SK-N-SH treated with all-trans-retinoic acid at 6 μM for 48 hours (cell line): ENCODE measurements at regions not wholly inside any gene's neighbourhood (a gene's known extent, or its start where the extent isn't known, plus 50 kb on each side); places are given as distances from the start of the nearest gene placed in this dataset.

Experiments used
- ATAC-seq: fragments of 200-7000 bp; cut with Tn5 transposase; 3 replicates; pipeline ENCODE4 v1.9.1; 2020; ENCODE audit warnings: mild to moderate bottlenecking, moderate library complexity
- ARNTL ChIP-seq: fragments of 450-650 bp; formaldehyde crosslinking; IDR thresholded peaks from 2 replicates; pipeline ENCODE4 v1.5.0; 2020; ENCODE audit warnings: low read depth, mild to moderate bottlenecking, moderate library complexity, borderline replicate concordance
- BACH2 ChIP-seq: fragments of 250-450 bp; sonication (Bioruptor Pico); IDR thresholded peaks from 2 replicates; pipeline ENCODE4 v1.9.0; 2021; ENCODE audit warnings: mild to moderate bottlenecking, borderline replicate concordance
- CSDC2 ChIP-seq: fragments of 250-450 bp; sonication (Bioruptor Pico); IDR thresholded peaks from 2 replicates; pipeline ENCODE4 v1.5.0; 2020; ENCODE audit warnings: mild to moderate bottlenecking, moderate library complexity
- CSRNP3 ChIP-seq: fragments of 250-450 bp; sonication (Bioruptor Pico); IDR thresholded peaks from 2 replicates; pipeline ENCODE4 v1.5.1; 2021; ENCODE audit warnings: mild to moderate bottlenecking, moderate library complexity
- ESRRG ChIP-seq: fragments of 250-450 bp; sonication (Bioruptor Pico); IDR thresholded peaks from 2 replicates; pipeline ENCODE4 v1.6.1; 2021; ENCODE audit warnings: mild to moderate bottlenecking
- GLIS3 ChIP-seq: fragments of 250-450 bp; sonication (Bioruptor Pico); IDR thresholded peaks from 2 replicates; pipeline ENCODE4 v1.5.0; 2020; ENCODE audit warnings: mild to moderate bottlenecking, moderate library complexity
- ISL1 ChIP-seq: fragments of 250-450 bp; sonication (Bioruptor Pico); IDR thresholded peaks from 2 replicates; pipeline ENCODE4 v2.1.2; 2022; ENCODE audit warnings: mild to moderate bottlenecking, moderate library complexity
- OSR1 ChIP-seq: fragments of 250-450 bp; sonication (Bioruptor Pico); IDR thresholded peaks from 2 replicates; pipeline ENCODE4 v1.8.0; 2022; ENCODE audit warnings: moderate library complexity, mild to moderate bottlenecking, inconsistent platforms
- PATZ1 ChIP-seq: fragments of 250-450 bp; sonication (Bioruptor Pico); IDR thresholded peaks from 2 replicates; pipeline ENCODE4 v1.8.0; 2020; ENCODE audit warnings: mild to moderate bottlenecking, moderate library complexity, borderline replicate concordance
- RARB ChIP-seq: fragments of 250-450 bp; sonication (Bioruptor Pico); IDR thresholded peaks from 2 replicates; pipeline ENCODE4 v1.8.0; 2021; ENCODE audit warnings: mild to moderate bottlenecking, moderate library complexity
- SNAI2 ChIP-seq: fragments of 250-450 bp; sonication (Bioruptor Pico); IDR thresholded peaks from 2 replicates; pipeline ENCODE4 v1.5.0; 2020; ENCODE audit warnings: mild to moderate bottlenecking, moderate library complexity
- TCF4 ChIP-seq: fragments of 250-450 bp; sonication (Bioruptor Pico); IDR thresholded peaks from 2 replicates; pipeline ENCODE4 v1.8.0; 2021; ENCODE audit warnings: mild to moderate bottlenecking, moderate library complexity, borderline replicate concordance
- TOX ChIP-seq: fragments of 250-450 bp; sonication (Bioruptor Pico); IDR thresholded peaks from 2 replicates; pipeline ENCODE4 v1.8.0; 2021; ENCODE audit warnings: mild to moderate bottlenecking, moderate library complexity, borderline replicate concordance
- ZC3H10 ChIP-seq: fragments of 250-450 bp; sonication (Bioruptor Pico); IDR thresholded peaks from 2 replicates; pipeline ENCODE4 v1.5.1; 2021; ENCODE audit warnings: mild to moderate bottlenecking, moderate library complexity
- ZFP3 ChIP-seq: fragments of 250-450 bp; sonication (Bioruptor Pico); IDR thresholded peaks from 2 replicates; pipeline ENCODE4 v1.5.0; 2020; ENCODE audit warnings: mild to moderate bottlenecking, moderate library complexity
- ZFP30 ChIP-seq: fragments of 450-650 bp; formaldehyde crosslinking; IDR thresholded peaks from 2 replicates; pipeline ENCODE4 v1.5.0; 2022; ENCODE audit warnings: mild to moderate bottlenecking, moderate library complexity
- ZNF70 ChIP-seq: fragments of 450-650 bp; formaldehyde crosslinking; IDR thresholded peaks from 2 replicates; pipeline ENCODE4 v1.5.0; 2020; ENCODE audit warnings: mild to moderate bottlenecking, moderate library complexity
- ZNF8 ChIP-seq: fragments of 450-650 bp; formaldehyde crosslinking; IDR thresholded peaks from 2 replicates; pipeline ENCODE4 v1.5.0; 2020; ENCODE audit warnings: mild to moderate bottlenecking, moderate library complexity
- TF ChIP-seq, protein P1 (sequence below): fragments of 250-450 bp; sonication (Bioruptor Pico); IDR thresholded peaks from 2 replicates; pipeline ENCODE4 v1.5.1; 2020; ENCODE audit warnings: low read depth, mild to moderate bottlenecking, moderate library complexity
- TF ChIP-seq, protein P2 (sequence below): fragments of 250-450 bp; sonication (Bioruptor Pico); IDR thresholded peaks from 2 replicates; pipeline ENCODE4 v1.8.0; 2021; ENCODE audit warnings: low read depth, mild to moderate bottlenecking, moderate library complexity, borderline replicate concordance
- TF ChIP-seq, protein P3 (sequence below): fragments of 250-450 bp; sonication (Bioruptor Pico); IDR thresholded peaks from 2 replicates; pipeline ENCODE4 v1.5.0; 2020; ENCODE audit warnings: mild to moderate bottlenecking, moderate library complexity

DNA sequence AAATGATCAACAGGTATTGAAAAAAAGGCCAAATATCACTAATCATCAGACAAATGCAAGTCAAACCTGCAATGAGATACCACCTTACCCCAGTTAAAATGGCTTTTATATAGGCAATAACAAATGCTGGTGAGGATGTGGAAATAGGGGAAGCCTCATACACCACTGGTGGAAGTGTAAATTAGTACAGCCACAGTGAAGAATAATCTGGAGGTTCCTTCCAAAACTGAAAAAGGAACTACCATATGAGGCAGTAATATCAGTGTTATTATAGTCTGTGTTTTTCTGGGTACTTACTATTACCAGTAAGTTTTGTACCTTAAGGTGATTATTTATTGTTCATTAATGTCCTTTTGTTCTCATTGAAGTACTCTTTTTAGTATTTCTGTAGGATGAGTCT, 201.3 kb downstream of the MRPL39 start:
- ATAC-seq, result no peak
- TF ChIP-seq GLIS3 (no peak), BACH2 (no peak), ZNF70 (CRISPR knock-in tag) (no peak), ZC3H10 (CRISPR knock-in tag) (no peak), ZFP30 (CRISPR knock-in tag) (no peak), ISL1 (CRISPR knock-in tag) (no peak), RARB (CRISPR knock-in tag) (no peak), CSDC2 (CRISPR knock-in tag) (no peak), SNAI2 (CRISPR knock-in tag) (no peak), ZFP3 (CRISPR knock-in tag) (no peak), ESRRG (CRISPR knock-in tag) (no peak)
- TF ChIP-seq, protein P1, sequence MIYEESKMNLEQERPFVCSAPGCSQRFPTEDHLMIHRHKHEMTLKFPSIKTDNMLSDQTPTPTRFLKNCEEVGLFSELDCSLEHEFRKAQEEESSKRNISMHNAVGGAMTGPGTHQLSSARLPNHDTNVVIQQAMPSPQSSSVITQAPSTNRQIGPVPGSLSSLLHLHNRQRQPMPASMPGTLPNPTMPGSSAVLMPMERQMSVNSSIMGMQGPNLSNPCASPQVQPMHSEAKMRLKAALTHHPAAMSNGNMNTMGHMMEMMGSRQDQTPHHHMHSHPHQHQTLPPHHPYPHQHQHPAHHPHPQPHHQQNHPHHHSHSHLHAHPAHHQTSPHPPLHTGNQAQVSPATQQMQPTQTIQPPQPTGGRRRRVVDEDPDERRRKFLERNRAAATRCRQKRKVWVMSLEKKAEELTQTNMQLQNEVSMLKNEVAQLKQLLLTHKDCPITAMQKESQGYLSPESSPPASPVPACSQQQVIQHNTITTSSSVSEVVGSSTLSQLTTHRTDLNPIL (CRISPR knock-in tag), result no peak
- TF ChIP-seq, protein P2, sequence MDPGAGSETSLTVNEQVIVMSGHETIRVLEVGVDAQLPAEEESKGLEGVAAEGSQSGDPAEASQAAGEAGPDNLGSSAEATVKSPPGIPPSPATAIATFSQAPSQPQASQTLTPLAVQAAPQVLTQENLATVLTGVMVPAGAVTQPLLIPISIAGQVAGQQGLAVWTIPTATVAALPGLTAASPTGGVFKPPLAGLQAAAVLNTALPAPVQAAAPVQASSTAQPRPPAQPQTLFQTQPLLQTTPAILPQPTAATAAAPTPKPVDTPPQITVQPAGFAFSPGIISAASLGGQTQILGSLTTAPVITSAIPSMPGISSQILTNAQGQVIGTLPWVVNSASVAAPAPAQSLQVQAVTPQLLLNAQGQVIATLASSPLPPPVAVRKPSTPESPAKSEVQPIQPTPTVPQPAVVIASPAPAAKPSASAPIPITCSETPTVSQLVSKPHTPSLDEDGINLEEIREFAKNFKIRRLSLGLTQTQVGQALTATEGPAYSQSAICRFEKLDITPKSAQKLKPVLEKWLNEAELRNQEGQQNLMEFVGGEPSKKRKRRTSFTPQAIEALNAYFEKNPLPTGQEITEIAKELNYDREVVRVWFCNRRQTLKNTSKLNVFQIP (CRISPR knock-in tag), result no peak
- TF ChIP-seq, all 23 proteins: peak for 0

- ATAC-seq, result no peak
- no peak for TF ChIP-seq TOX (CRISPR knock-in tag)
- TF ChIP-seq GLIS3, result no peak
- no peak for TF ChIP-seq TCF4 (CRISPR knock-in tag)
- no peak for TF ChIP-seq CSRNP3 (CRISPR knock-in tag)
- TF ChIP-seq BACH2, result no peak
- no peak for TF ChIP-seq ZC3H10 (CRISPR knock-in tag)
- TF ChIP-seq, protein P2 (CRISPR knock-in tag), result no peak
- no peak for TF ChIP-seq CSDC2 (CRISPR knock-in tag)
- TF ChIP-seq ZNF8 (CRISPR knock-in tag), result no peak
- TF ChIP-seq ARNTL (CRISPR knock-in tag), result no peak
- no peak for TF ChIP-seq SNAI2 (CRISPR knock-in tag)
- TF ChIP-seq PATZ1, result no peak
- TF ChIP-seq OSR1 (CRISPR knock-in tag), result no peak
- TF ChIP-seq, protein P3, sequence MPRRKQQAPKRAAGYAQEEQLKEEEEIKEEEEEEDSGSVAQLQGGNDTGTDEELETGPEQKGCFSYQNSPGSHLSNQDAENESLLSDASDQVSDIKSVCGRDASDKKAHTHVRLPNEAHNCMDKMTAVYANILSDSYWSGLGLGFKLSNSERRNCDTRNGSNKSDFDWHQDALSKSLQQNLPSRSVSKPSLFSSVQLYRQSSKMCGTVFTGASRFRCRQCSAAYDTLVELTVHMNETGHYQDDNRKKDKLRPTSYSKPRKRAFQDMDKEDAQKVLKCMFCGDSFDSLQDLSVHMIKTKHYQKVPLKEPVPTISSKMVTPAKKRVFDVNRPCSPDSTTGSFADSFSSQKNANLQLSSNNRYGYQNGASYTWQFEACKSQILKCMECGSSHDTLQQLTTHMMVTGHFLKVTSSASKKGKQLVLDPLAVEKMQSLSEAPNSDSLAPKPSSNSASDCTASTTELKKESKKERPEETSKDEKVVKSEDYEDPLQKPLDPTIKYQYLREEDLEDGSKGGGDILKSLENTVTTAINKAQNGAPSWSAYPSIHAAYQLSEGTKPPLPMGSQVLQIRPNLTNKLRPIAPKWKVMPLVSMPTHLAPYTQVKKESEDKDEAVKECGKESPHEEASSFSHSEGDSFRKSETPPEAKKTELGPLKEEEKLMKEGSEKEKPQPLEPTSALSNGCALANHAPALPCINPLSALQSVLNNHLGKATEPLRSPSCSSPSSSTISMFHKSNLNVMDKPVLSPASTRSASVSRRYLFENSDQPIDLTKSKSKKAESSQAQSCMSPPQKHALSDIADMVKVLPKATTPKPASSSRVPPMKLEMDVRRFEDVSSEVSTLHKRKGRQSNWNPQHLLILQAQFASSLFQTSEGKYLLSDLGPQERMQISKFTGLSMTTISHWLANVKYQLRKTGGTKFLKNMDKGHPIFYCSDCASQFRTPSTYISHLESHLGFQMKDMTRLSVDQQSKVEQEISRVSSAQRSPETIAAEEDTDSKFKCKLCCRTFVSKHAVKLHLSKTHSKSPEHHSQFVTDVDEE (CRISPR knock-in tag), result no peak
- no peak for TF ChIP-seq ZFP30 (CRISPR knock-in tag)
- TF ChIP-seq, protein P1 (CRISPR knock-in tag), result no peak
- no peak for TF ChIP-seq ZNF70 (CRISPR knock-in tag)
- no peak for TF ChIP-seq RARB (CRISPR knock-in tag)
- TF ChIP-seq ESRRG (CRISPR knock-in tag), result no peak
- TF ChIP-seq, all 23 proteins: peak for 0
Observed at GRCh38 chr21:25402134-25402961, 204.9 kb downstream of the MRPL39 start.
